ENCODE measurements at regions not wholly inside any gene's neighbourhood (a gene's known extent, or its start where the extent isn't known, plus 50 kb on each side); places are given as distances from the start of the nearest gene placed in this dataset.

GRCh38 chr22:47853750-47854149 is 1091.3 kb downstream of the TBC1D22A start:
- intact Hi-C loops (cut with micrococcal nuclease): no loop called here
- no peak overlapping the region for H3K4me3 ChIP-seq (ENCODE audit: low read length)
- H3K4me2 ChIP-seq (ENCODE audit: low read length): no peak overlapping the region
- no peaks in the 10 kb centered on the region for H3K9me2 ChIP-seq (replicated peaks; ENCODE audit: low read length)
- H3F3A ChIP-seq (ENCODE audit: low read length, unreplicated experiment): no peaks in the 10 kb centered on the region
- no peaks in the 10 kb centered on the region for H3K9me3 ChIP-seq (ENCODE audit: low read length)
- no peak overlapping the region for H3K9ac ChIP-seq (ENCODE audit: low read length)
- H2AFZ ChIP-seq (ENCODE audit: low read length): no peak overlapping the region
- DNase-seq (no peak), ATAC-seq (no peak)
- H3K4me1 ChIP-seq (ENCODE audit: insufficient read depth, low read length): peaks cover 27% of the 10 kb centered on the region
- no TSS peak for BruUV-seq (replicated peaks)
- ChIA-PET POLR2A (ENCODE audit: unreplicated experiment) (no interaction called here), CTCF (no interaction called here)
- H3K27me3 ChIP-seq (ENCODE audit: low read length): no peaks in the 10 kb centered on the region
- H3K79me2 ChIP-seq (ENCODE audit: low read length): no peaks in the 10 kb centered on the region
- H3K36me3 ChIP-seq (ENCODE audit: low read depth, low read length): no peaks in the 10 kb centered on the region
- no peaks in the 10 kb centered on the region for H4K20me1 ChIP-seq (ENCODE audit: low read length)
- no peak overlapping the region for H3K27ac ChIP-seq (ENCODE audit: low read length)
- TF ChIP-seq CTCF (conservative IDR thresholded peaks at IDR 0.05; ENCODE audit: low read depth, low read length): no peak
- TF ChIP-seq EZH2 (IDR thresholded peaks at IDR 0.05; ENCODE audit: low read length, unreplicated experiment): no peak
- TF ChIP-seq EZH2phosphoT487 (IDR thresholded peaks at IDR 0.05; ENCODE audit: borderline replicate concordance, low read length): no peak

- intact Hi-C loops (cut with micrococcal nuclease): no loop called here
- H3K4me2 ChIP-seq (ENCODE audit: low read length): no peak overlapping the region
- H3K79me2 ChIP-seq (ENCODE audit: low read length): no peaks in the 10 kb centered on the region
- no peaks in the 10 kb centered on the region for H4K20me1 ChIP-seq (ENCODE audit: low read length)
- ATAC-seq (no peak), DNase-seq (no peak)
- ChIA-PET POLR2A (ENCODE audit: unreplicated experiment) (no interaction called here), CTCF (no interaction called here)
- H3F3A ChIP-seq (ENCODE audit: low read length, unreplicated experiment): no peaks in the 10 kb centered on the region
- H3K36me3 ChIP-seq (ENCODE audit: low read depth, low read length): no peaks in the 10 kb centered on the region
- TF ChIP-seq CTCF (conservative IDR thresholded peaks at IDR 0.05; ENCODE audit: low read depth, low read length): no peak
- no peak overlapping the region for H3K27ac ChIP-seq (ENCODE audit: low read length)
- peaks cover 25% of the 10 kb centered on the region for H3K4me1 ChIP-seq (ENCODE audit: insufficient read depth, low read length)
- no peak overlapping the region for H2AFZ ChIP-seq (ENCODE audit: low read length)
- H3K9me2 ChIP-seq (replicated peaks; ENCODE audit: low read length): no peaks in the 10 kb centered on the region
- no TSS peak for BruUV-seq (replicated peaks)
- H3K4me3 ChIP-seq (ENCODE audit: low read length): no peak overlapping the region
- no peak overlapping the region for H3K9ac ChIP-seq (ENCODE audit: low read length)
- H3K9me3 ChIP-seq (ENCODE audit: low read length): no peaks in the 10 kb centered on the region
- H3K27me3 ChIP-seq (ENCODE audit: low read length): no peaks in the 10 kb centered on the region
Measured at GRCh38 chr22:47851586-47851985, 1089.1 kb downstream of the TBC1D22A start.

GRCh38 chr22:47850644-47851151 is 1088.2 kb downstream of the TBC1D22A start:
- Histone ChIP-seq H3K9me2 (replicated peaks; ENCODE audit: low read length) (no peaks in the 10 kb centered on the region), H3K79me2 (ENCODE audit: low read length) (no peaks in the 10 kb centered on the region), H3K9me3 (ENCODE audit: low read length) (no peaks in the 10 kb centered on the region), H3K4me1 (ENCODE audit: insufficient read depth, low read length) (peaks cover 17% of the 10 kb centered on the region; the same call in 1 of the 2 replicates), H3K27ac (ENCODE audit: low read length) (no peak overlapping the region), H3K4me3 (ENCODE audit: low read length) (no peak overlapping the region), H2AFZ (ENCODE audit: low read length) (no peak overlapping the region), H3K9ac (ENCODE audit: low read length) (no peak overlapping the region), H3F3A (ENCODE audit: low read length, unreplicated experiment) (no peaks in the 10 kb centered on the region), H4K20me1 (ENCODE audit: low read length) (no peaks in the 10 kb centered on the region), H3K27me3 (ENCODE audit: low read length) (no peaks in the 10 kb centered on the region), H3K36me3 (ENCODE audit: low read depth, low read length) (no peaks in the 10 kb centered on the region), H3K4me2 (ENCODE audit: low read length) (no peak overlapping the region)
- ChIA-PET POLR2A (ENCODE audit: unreplicated experiment) (no interaction called here), CTCF (no interaction called here)
- DNase-seq (peak; percentile 38), ATAC-seq (peak; percentile 74)
- intact Hi-C loops (cut with micrococcal nuclease): no loop called here
- TF ChIP-seq EZH2 (IDR thresholded peaks at IDR 0.05; ENCODE audit: low read length, unreplicated experiment) (no peak), CTCF (conservative IDR thresholded peaks at IDR 0.05; ENCODE audit: low read depth, low read length) (no peak), EZH2phosphoT487 (IDR thresholded peaks at IDR 0.05; ENCODE audit: borderline replicate concordance, low read length) (no peak)
- no TSS peak for BruUV-seq (replicated peaks)

Data from PC-3 (cell line).